GM18519 (cell line): ENCODE measurements at regions not wholly inside any gene's neighbourhood (a gene's known extent, or its start where the extent isn't known, plus 50 kb on each side); places are given as distances from the start of the nearest gene placed in this dataset.
A peak's percentile ranks its signal among the peaks of the same experiment; 100 is the strongest.

Source experiments
- ATAC-seq: cut with Tn5 transposase; IDR thresholded peaks from one replicate; pipeline ENCODE4 v1.9.1; 2021; ENCODE audit warnings: mild to moderate bottlenecking, moderate library complexity; ENCODE audit not compliant: unreplicated experiment, low FRiP score

- no peak for ATAC-seq
Observed at GRCh38 chr7:17677408-17677807, 262.9 kb downstream of the SNX13 start.

DNA sequence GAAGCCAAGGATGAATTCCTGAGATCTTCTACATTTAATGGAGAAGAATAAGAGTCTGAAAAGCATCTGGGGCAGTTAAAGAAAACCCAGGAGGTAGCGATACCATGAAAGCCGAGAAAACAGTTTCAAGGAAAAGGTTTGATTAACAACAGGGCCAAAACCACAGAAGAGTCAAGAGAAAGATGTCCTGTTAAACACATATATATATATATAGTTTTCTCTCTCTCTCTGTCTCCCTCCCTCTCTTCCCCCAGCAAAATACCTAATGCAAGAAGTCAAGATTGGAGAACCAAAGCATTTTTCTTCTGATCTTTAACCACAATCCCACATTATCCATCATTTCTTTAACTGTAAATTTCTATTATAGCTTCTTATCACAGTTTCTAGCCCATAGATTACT is 261.4 kb downstream of the SNX13 start:
- ATAC-seq = no peak

DNA sequence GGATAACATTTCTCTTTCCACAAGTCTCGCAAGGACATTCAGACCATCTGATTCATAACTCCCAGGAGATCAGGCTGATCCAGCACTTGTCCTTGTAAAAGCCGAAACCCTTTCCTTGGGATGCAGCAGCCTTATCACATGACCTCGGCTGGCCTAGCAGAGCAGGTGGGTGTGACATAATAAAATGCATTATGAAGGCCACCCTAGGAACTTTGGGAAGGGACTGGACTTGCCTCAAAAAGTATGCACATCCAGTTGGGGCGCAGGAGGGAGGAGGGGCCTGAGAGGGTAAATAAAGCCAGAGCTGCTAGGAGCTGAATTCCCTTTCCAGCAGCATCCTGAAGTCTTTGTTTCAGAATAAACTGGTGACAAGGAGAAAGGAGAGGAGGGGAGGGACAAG is 260.8 kb downstream of the SNX13 start:
- no peak for ATAC-seq

GRCh38 chr7:17680026-17680425 is 260.3 kb downstream of the SNX13 start:
- no peak for ATAC-seq

DNA sequence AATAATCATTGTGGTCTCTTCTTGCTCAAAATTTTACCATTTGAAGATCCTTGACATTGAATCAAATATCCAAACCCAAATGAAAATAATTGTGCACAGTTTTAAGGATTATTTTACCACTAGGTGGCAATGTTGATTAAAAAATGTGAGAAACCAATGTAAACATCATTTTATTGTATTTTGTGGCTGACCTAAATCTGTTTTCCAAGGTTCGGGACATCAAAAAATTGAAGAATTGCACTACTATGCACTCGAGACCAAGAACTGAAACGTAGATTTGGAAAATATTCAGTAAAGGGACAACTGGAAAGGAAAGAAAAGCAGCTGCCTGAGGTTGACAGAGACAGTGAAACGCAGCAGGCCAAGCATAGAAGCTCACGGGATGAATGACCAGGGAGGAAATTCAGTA is 259.3 kb downstream of the SNX13 start:
- no peak for ATAC-seq

GRCh38 chr7:17681965-17682364 is 258.3 kb downstream of the SNX13 start:
- no peak for ATAC-seq

- ATAC-seq = no peak
Observed at GRCh38 chr7:17682586-17682985, 257.7 kb downstream of the SNX13 start.

DNA sequence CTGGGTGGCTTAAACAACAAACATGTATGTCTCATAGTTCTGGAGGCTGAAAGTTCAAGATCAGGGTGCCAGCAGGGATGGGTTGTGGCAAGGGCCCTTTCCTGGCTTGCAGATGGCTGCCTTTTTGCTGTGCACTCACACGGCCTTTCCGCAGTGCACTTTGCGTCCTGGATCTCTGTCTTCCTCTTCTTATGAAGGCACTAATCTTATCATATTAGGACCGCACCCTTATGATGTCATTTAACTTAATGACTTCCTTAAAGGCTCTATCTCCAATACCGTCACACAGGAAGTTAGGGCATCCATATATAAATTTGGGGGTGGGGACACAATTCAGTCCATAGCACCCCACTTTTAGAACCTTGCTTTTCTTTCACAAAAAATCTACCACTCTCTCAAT is 255.2 kb downstream of the SNX13 start:
- no peak for ATAC-seq

GRCh38 chr7:17687361-17687760 is 252.9 kb downstream of the SNX13 start:
- ATAC-seq = no peak

GRCh38 chr7:17689361-17689902 is 250.9 kb downstream of the SNX13 start:
- no peak for ATAC-seq

- peak; percentile 88 for ATAC-seq
Observed at GRCh38 chr7:17690030-17690429, 250.3 kb downstream of the SNX13 start.

GRCh38 chr7:17696422-17696821 is 243.9 kb downstream of the SNX13 start:
- ATAC-seq = no peak

DNA sequence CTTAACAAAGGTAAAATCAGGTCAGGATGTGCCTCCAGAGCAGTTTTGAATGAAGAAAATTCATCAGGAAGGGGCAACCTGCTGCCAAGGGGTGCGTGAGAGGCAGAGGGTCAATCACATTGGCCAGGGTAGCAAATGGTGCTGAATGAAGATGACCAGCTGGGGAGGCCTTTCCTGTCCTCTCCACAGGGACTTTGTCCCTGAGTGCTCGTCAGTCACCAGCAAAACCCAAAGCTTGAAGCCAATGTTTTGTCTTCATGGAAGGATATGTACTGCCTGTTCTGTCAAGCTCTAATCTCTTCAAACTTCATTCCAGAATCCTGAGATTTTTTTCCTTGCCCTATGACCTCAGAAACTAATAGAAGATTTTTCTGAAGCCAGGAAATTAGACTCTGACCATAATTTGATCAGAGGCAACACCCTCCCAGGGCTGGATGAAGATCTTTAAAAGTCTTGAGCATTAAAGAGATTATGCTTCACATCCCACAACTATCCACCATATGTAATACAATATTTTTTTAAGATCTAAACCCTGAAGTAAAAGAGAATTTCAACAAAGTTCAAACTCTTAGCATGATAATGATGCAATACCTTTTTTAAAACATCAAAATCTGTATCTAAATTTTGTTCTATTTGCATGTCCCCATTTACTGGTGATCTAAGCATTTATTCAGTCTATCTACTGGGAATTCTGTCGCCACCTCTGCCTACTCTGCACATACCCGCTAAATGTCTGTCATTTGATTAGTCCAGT is 243.0 kb downstream of the SNX13 start:
- ATAC-seq = no peak

GRCh38 chr7:17699696-17700095 is 240.6 kb downstream of the SNX13 start:
- ATAC-seq = no peak

GRCh38 chr7:17700138-17700537 is 240.2 kb downstream of the SNX13 start:
- ATAC-seq = no peak

GRCh38 chr7:17706275-17706674 is 234.0 kb downstream of the SNX13 start:
- no peak for ATAC-seq

DNA sequence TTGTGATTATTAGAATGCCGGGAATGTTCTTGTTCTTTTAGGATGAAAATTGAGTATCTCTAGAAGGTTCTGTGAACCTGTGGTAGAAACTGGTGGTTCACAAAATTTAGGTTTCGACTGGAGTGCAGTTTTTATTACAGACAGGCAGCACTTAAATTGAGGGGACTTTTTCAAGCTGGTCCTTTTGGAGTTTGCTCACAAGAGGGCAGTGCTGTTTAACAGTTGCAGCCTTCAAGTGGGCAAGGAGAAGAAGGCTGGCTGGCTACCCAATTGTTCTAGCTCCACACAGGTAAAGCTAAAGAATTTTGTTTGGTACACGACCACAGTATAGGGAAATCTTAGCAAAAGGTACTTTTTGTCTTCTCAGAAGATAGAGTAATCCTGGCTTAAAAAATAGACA is 233.6 kb downstream of the SNX13 start:
- ATAC-seq = peak; percentile 59

DNA sequence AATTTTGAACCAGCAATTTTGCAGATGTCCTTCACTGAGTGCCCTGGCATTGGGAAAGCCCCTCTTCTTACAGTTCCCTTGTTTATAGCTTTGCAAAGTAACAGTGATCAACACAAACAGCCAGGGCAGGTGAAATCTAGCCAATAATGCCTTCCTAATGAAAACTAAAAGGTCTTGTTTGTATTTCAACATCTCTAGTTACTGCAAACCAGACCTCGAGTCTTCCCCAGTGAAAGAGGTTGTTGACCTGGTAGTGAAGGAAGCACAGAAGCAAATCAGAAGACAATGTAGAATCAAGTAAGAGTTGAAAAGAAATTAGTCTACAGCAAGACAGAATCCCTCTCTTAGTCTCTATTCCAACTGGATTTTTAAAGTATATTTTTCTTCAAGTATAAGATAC is 231.2 kb downstream of the SNX13 start:
- ATAC-seq = no peak

GRCh38 chr7:17709599-17709998 is 230.7 kb downstream of the SNX13 start:
- no peak for ATAC-seq

GRCh38 chr7:17710312-17710711 is 230.0 kb downstream of the SNX13 start:
- no peak for ATAC-seq

GRCh38 chr7:17713584-17713983 is 226.7 kb downstream of the SNX13 start:
- no peak for ATAC-seq

GRCh38 chr7:17716816-17717215 is 223.5 kb downstream of the SNX13 start:
- no peak for ATAC-seq
